ENCODE measurements at regions not wholly inside any gene's neighbourhood (a gene's known extent, or its start where the extent isn't known, plus 50 kb on each side); places are given as distances from the start of the nearest gene placed in this dataset.

DNA sequence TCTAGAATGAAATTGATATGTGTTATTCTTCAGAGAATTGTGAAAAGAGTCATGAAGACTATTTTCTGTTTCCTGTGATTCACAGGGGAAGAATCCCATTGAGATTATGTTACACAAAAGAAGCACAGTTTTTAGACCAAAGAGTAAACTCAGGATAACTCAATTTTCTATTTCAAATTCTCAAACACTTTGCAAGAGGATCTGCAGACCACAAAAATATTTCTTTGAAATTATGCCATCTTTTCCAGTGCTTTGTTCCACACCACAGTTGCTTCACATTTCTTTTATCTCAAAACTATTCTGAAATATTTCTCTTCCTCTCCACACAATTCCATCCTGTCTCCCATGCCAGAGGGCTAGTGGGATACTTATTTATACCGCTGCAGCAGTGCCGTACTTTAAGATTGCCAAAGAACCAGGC is 188.9 kb upstream of the FOXG1 start:
- TF ChIP-seq, protein P1, sequence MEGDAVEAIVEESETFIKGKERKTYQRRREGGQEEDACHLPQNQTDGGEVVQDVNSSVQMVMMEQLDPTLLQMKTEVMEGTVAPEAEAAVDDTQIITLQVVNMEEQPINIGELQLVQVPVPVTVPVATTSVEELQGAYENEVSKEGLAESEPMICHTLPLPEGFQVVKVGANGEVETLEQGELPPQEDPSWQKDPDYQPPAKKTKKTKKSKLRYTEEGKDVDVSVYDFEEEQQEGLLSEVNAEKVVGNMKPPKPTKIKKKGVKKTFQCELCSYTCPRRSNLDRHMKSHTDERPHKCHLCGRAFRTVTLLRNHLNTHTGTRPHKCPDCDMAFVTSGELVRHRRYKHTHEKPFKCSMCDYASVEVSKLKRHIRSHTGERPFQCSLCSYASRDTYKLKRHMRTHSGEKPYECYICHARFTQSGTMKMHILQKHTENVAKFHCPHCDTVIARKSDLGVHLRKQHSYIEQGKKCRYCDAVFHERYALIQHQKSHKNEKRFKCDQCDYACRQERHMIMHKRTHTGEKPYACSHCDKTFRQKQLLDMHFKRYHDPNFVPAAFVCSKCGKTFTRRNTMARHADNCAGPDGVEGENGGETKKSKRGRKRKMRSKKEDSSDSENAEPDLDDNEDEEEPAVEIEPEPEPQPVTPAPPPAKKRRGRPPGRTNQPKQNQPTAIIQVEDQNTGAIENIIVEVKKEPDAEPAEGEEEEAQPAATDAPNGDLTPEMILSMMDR (conservative IDR thresholded peaks at IDR 0.05; ENCODE audit: low read depth, low read length): no peak
- no peak for DNase-seq (ENCODE audit: low read depth)
- no peak overlapping the region for H3K4me3 ChIP-seq (ENCODE audit: low read length)

DNA sequence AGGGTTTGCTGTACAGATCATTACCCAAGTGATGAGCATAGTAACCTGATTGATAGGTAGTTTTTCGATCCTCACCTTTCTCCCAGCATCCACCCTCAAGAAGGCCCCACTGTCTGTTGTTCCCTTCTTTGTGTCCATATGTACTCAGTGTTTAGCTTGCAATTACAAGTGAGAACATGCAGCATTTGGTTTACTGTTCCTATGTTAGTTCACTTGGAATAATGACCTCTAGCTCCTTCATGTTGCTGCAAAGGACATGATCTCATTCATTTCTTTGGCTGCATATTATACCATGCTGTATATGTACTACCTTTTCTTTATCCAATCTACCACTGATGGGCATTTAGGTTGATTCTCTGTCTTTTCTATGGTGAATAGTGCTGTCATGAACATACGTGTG is 181.6 kb upstream of the FOXG1 start:
- TF ChIP-seq, protein P1 (conservative IDR thresholded peaks at IDR 0.05; ENCODE audit: low read depth, low read length): no peak
- no peak overlapping the region for H3K4me3 ChIP-seq (ENCODE audit: low read length)
- DNase-seq (ENCODE audit: low read depth): no peak

DNA sequence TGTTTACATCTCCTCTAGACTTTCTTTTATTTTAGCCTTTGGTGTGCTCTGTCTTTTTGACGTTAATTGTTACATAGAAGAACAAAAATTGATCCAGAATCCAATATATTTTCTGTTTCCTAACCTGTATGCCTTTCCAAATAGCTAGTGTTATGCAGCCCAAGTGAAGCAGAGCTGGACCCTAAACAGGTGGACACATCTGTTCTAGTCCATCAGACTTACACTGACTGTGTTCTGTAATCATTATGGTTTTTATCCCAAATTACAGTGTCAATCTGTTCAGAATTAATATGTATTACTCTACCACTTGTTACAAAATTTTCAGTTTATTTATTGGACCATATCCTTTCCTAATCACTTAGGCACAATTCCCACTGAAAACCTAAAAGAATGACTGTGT is 176.8 kb upstream of the FOXG1 start:
- H3K4me3 ChIP-seq (ENCODE audit: low read length): no peak overlapping the region
- TF ChIP-seq, protein P1 (conservative IDR thresholded peaks at IDR 0.05; ENCODE audit: low read depth, low read length): no peak
- DNase-seq (ENCODE audit: low read depth): no peak

DNA sequence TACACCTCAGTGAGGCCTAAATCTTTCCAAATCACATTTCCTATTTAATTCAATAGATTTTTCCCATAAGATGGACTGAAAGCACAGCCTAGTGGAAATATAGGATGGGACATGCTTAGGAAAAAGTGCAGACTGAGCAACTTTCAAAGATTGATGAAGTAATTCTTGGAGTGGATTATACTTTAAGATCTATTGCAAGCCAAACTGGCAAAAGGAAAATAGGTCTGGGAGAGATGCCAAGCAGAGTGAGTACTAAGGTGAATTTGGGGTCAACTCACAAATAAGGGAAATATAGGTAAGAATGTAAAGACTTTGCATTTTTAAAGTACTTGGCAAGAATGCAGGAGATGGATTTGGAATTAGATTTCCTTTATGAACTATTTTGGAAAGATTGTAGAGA is 170.2 kb upstream of the FOXG1 start:
- peak; percentile 97 for DNase-seq (ENCODE audit: low read depth)
- TF ChIP-seq, protein P1 (conservative IDR thresholded peaks at IDR 0.05; ENCODE audit: low read depth, low read length): peak; percentile 53
- H3K4me3 ChIP-seq (ENCODE audit: low read length): no peak overlapping the region

DNA sequence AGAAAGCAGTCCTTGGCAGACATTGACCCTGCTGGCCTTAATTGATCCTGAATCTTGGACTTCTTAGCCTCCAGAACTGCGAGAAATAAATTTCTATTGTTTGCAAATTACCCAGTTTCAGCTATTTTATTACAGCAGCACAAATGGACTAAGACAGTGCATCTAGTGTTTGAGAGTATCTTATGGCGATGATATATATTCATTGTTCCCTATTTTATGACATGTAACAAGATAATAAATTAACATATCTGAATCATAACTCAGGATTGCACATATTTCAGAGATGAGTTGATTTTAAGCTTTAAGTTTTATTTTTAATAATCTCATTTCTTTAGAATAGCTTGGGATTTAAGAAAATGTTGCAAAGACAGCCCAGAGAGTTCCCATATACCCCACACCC is 167.4 kb upstream of the FOXG1 start:
- TF ChIP-seq, protein P1 (conservative IDR thresholded peaks at IDR 0.05; ENCODE audit: low read depth, low read length): no peak
- H3K4me3 ChIP-seq (ENCODE audit: low read length): no peak overlapping the region
- DNase-seq (ENCODE audit: low read depth): no peak

DNA sequence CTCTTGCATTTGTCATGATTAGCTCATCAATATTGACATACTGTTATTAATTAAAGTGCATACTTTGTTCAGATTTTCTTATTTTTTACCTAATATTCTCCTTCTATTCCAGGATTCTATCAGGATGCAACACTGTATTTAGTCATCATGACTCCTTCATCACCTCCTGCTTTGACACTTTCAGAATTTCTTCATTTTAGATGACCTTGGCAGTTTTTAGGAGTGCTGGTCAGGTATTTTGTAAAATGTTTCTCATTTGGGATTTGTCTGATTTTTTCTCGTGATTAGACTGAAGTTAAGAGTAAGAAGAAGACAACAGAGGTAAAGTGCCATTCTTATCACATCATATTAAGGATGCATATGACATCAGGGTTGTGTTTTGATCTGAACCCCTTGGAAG is 167.0 kb upstream of the FOXG1 start:
- no peak overlapping the region for H3K4me3 ChIP-seq (ENCODE audit: low read length)
- no peak for DNase-seq (ENCODE audit: low read depth)
- TF ChIP-seq, protein P1 (conservative IDR thresholded peaks at IDR 0.05; ENCODE audit: low read depth, low read length): no peak

DNA sequence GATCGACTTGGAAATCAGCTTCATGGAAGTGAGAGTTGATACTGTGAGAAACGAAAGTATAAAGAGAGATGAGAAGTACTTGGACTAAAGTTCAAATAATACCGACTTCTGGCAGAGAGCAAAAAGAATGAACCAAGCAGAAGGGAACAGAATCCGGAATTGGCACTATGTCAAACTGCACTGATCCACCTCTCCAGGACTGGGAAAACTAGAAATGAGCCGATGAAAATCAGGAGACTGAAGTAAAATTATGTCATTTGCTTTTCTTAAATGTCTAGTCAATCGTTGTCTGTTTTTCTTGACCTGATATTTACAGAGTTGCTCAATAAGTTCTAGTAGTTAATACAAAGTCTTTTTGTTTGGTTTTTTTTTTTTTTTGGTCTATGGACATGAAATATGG is 163.0 kb upstream of the FOXG1 start:
- peak; percentile 14 for DNase-seq (ENCODE audit: low read depth)
- H3K4me3 ChIP-seq (ENCODE audit: low read length): no peak overlapping the region
- TF ChIP-seq, protein P1 (conservative IDR thresholded peaks at IDR 0.05; ENCODE audit: low read depth, low read length): no peak
